Peyer's patch (tissue), 4 donors: ENCODE measurements at regions not wholly inside any gene's neighbourhood (a gene's known extent, or its start where the extent isn't known, plus 50 kb on each side); places are given as distances from the start of the nearest gene placed in this dataset.

Source experiments
- DNase-seq, 3 donors: peaks; one replicate each; pipeline ENCODE4 v3.0.0-alpha.2; 2017 to 2019
- H3K27ac ChIP-seq, 4 donors: fragments of 200-600 bp; sonication (generic); one replicate each; pipeline ENCODE4 v1.5.1; 2016 to 2019
- H3K27me3 ChIP-seq, 2 donors: fragments of 200-600 bp; sonication (generic); one replicate each; pipeline ENCODE4 v1.5.1; 2019
- H3K36me3 ChIP-seq, 3 donors: fragments of 200-600 bp; sonication (generic); one replicate each; pipeline ENCODE4 v1.5.1; 2016 to 2019
- H3K4me1 ChIP-seq, 4 donors: fragments of 200-600 bp; sonication (generic); one replicate each; pipeline ENCODE4 v1.5.1; 2016 to 2019
- H3K4me3 ChIP-seq, 4 donors: fragments of 200-600 bp; sonication (generic); 1 replicate in 3 of 4; 2 replicates in 1 of 4; pipeline ENCODE4 v1.5.1; 2016 to 2019; ENCODE audit warnings: mild to moderate bottlenecking in 1 of 4
- H3K9me3 ChIP-seq, 4 donors: fragments of 200-600 bp; sonication (generic); one replicate each; pipeline ENCODE4 v1.5.1; 2016 to 2019; ENCODE audit warnings: mild to moderate bottlenecking in 1 of 4
- POLR2A ChIP-seq, 2 donors: fragments of 450-650 bp; IDR thresholded peaks; one replicate each; pipeline ENCODE4 v1.5.1; 2017; ENCODE audit warnings: antibody characterized with exemption in 2 of 2, mild to moderate bottlenecking in 2 of 2, moderate library complexity in 2 of 2
- TF ChIP-seq, protein P1 (sequence below), 6 experiments: fragments of 450-650 bp in 4 of 6; fragments of 200-600 bp in 2 of 6; sonication (generic) in 1 of 6; IDR thresholded peaks; one replicate each; pipeline ENCODE4 v1.5.1; 2017 to 2019; ENCODE audit warnings: antibody characterized with exemption in 6 of 6, mild to moderate bottlenecking in 3 of 6, moderate library complexity in 1 of 6

DNA sequence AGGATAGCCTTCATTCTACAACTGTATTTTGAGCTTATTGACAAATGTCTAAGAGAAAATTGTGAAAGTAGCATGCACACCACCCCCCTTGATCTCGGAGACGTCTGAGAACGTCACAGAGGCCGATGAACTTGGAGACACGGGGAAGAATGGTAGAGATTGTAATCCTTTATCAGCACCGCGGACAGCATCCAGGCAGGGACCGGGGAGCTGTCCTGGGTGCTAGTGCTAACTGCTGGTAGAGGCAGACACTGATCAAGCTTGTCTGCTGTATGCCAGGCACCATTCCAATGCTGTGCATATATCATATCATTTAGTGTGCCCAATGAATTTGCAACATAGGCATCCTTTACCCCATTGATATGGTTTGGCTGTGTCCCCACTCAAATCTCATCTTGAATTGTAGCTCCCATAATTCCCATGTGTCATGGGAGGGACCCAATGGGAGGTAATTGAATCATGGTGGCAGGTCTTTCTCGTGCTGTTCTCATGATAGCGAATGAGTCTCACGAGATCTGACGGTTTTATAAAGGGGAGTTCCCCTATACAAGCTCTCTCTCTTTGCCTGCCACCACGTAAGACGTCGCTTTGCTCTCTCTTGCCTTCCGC is 98.8 kb downstream of the LHX2 start:
- Histone ChIP-seq H3K4me1 (no peaks in the 10 kb centered on the region), H3K9me3 (no peaks in the 10 kb centered on the region), H3K27me3 (no peaks in the 10 kb centered on the region), H3K36me3 (no peaks in the 10 kb centered on the region), H3K27ac (no peak overlapping the region), H3K4me3 (no peak overlapping the region)
- peak in 2 of 3 donors; percentile 17 to 54 for DNase-seq
- TF ChIP-seq POLR2A (IDR thresholded peaks at IDR 0.05) = no peak
- TF ChIP-seq, protein P1, sequence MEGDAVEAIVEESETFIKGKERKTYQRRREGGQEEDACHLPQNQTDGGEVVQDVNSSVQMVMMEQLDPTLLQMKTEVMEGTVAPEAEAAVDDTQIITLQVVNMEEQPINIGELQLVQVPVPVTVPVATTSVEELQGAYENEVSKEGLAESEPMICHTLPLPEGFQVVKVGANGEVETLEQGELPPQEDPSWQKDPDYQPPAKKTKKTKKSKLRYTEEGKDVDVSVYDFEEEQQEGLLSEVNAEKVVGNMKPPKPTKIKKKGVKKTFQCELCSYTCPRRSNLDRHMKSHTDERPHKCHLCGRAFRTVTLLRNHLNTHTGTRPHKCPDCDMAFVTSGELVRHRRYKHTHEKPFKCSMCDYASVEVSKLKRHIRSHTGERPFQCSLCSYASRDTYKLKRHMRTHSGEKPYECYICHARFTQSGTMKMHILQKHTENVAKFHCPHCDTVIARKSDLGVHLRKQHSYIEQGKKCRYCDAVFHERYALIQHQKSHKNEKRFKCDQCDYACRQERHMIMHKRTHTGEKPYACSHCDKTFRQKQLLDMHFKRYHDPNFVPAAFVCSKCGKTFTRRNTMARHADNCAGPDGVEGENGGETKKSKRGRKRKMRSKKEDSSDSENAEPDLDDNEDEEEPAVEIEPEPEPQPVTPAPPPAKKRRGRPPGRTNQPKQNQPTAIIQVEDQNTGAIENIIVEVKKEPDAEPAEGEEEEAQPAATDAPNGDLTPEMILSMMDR (IDR thresholded peaks at IDR 0.05) = no peak

DNA sequence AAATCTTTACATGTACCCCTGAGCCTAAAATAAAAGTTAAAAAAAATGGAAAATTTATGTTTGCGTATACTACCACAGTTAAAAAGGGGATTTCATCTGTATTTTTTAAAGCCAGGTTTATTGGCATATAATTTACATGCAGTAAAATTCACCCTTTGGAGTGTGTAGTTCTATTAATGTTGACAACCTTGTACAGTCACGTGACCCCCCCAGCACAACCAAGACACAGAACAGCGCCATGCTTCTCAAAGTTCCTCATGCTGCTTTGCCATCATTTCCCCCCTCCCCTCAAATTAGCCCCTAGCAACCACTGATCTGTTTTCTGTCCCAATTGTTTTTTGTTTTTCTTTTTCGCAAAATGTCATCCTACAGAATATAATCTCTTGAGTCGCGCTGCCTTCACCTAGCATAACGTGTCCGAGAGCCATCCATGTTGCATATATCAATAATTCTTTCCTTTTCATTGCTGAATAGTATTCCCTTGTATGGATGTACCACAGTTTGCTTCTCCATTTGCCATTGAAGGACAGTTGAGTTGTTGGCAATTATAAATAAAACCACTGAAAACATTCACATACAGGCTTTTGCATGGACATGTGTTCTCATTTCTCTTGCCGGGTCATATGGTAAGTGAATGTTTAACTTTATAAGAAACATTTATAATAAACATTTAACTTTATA is 105.3 kb downstream of the LHX2 start:
- Histone ChIP-seq H3K27ac (no peak overlapping the region), H3K36me3 (no peaks in the 10 kb centered on the region), H3K27me3 (no peaks in the 10 kb centered on the region), H3K4me1 (no peaks in the 10 kb centered on the region), H3K4me3 (no peak overlapping the region), H3K9me3 (peaks cover 0 to 3% (median 0%) of the 10 kb centered on the region in 4 donors)
- TF ChIP-seq, protein P1 (IDR thresholded peaks at IDR 0.05) = no peak
- no peak for TF ChIP-seq POLR2A (IDR thresholded peaks at IDR 0.05)
- DNase-seq = no peak

GRCh38 chr9:124118894-124119293 is 107.3 kb downstream of the LHX2 start:
- Histone ChIP-seq H3K27ac (no peak overlapping the region), H3K9me3 (peaks cover 0 to 7% (median 0%) of the 10 kb centered on the region in 4 donors), H3K36me3 (no peaks in the 10 kb centered on the region), H3K4me3 (no peak overlapping the region), H3K27me3 (no peaks in the 10 kb centered on the region), H3K4me1 (no peaks in the 10 kb centered on the region)
- no peak for TF ChIP-seq POLR2A (IDR thresholded peaks at IDR 0.05)
- TF ChIP-seq, protein P1 (IDR thresholded peaks at IDR 0.05) = no peak
- DNase-seq = no peak

- TF ChIP-seq, protein P1 (IDR thresholded peaks at IDR 0.05) = no peak
- TF ChIP-seq POLR2A (IDR thresholded peaks at IDR 0.05) = no peak
- no peaks in the 10 kb centered on the region for H3K27me3 ChIP-seq
Measured at GRCh38 chr9:124120272-124120671, 108.7 kb downstream of the LHX2 start.

GRCh38 chr9:124121725-124122124 is 110.2 kb downstream of the LHX2 start:
- Histone ChIP-seq H3K9me3 (peaks cover 0 to 7% (median 0%) of the 10 kb centered on the region in 4 donors), H3K4me1 (no peaks in the 10 kb centered on the region), H3K27me3 (no peaks in the 10 kb centered on the region), H3K4me3 (no peak overlapping the region), H3K27ac (no peak overlapping the region), H3K36me3 (no peaks in the 10 kb centered on the region)
- DNase-seq = no peak
- TF ChIP-seq, protein P1 (IDR thresholded peaks at IDR 0.05) = no peak
- TF ChIP-seq POLR2A (IDR thresholded peaks at IDR 0.05) = no peak

More at GRCh38 chr9:124120272-124120671, 108.7 kb downstream of the LHX2 start:
- no peak overlapping the region for H3K27ac ChIP-seq
- no peak for DNase-seq
- H3K4me3 ChIP-seq = no peak overlapping the region
- H3K36me3 ChIP-seq = no peaks in the 10 kb centered on the region
- H3K4me1 ChIP-seq = no peaks in the 10 kb centered on the region
- peaks cover 0 to 7% (median 0%) of the 10 kb centered on the region in 4 donors for H3K9me3 ChIP-seq
